ENCODE measurements at regions not wholly inside any gene's neighbourhood (a gene's known extent, or its start where the extent isn't known, plus 50 kb on each side); places are given as distances from the start of the nearest gene placed in this dataset.

GRCh38 chr10:130659528-130659927 lies 523.3 kb downstream of the GLRX3 start:
- Histone ChIP-seq H3K18ac (ENCODE audit: low read depth, low read length) (no peak overlapping the region), H4K20me1 (ENCODE audit: insufficient read depth, low read length) (no peaks in the 10 kb centered on the region), H3K27ac (ENCODE audit: insufficient read depth, low read length) (no peak overlapping the region), H3K56ac (ENCODE audit: extremely low read depth, insufficient read depth, low read length) (no peak overlapping the region), H3K9ac (ENCODE audit: low read depth, low read length) (no peak overlapping the region), H2BK20ac (ENCODE audit: low read depth, low read length) (no peak overlapping the region), H2BK15ac (ENCODE audit: low read depth, low read length) (no peak overlapping the region), H2AFZ (replicated peaks; ENCODE audit: low read length, poor library complexity) (no peak overlapping the region), H3K9me1 (ENCODE audit: insufficient read depth, low read length) (no peaks in the 10 kb centered on the region), H4K8ac (ENCODE audit: low read depth in 2 of 2, low read length in 2 of 2) (no peak overlapping the region), H3K4me1 (ENCODE audit: control insufficient read depth, insufficient read depth, low read length) (no peaks in the 10 kb centered on the region), H2BK120ac (ENCODE audit: low read depth, low read length) (no peak overlapping the region), H3K79me1 (ENCODE audit: low read depth in 1 of 2, low read length in 2 of 2) (no peaks in the 10 kb centered on the region), H4K91ac (ENCODE audit: insufficient read depth, low read depth, low read length) (no peak overlapping the region), H3K14ac (replicated peaks; ENCODE audit: low read depth, low read length) (no peak overlapping the region), H3K27me3 (ENCODE audit: control insufficient read depth, insufficient read depth, low read length) (no peaks in the 10 kb centered on the region), H2BK5ac (ENCODE audit: low read depth, low read length, poor library complexity, severe bottlenecking) (no peak overlapping the region), H2AK9ac (replicated peaks; ENCODE audit: low read depth, low read length, poor library complexity) (no peak overlapping the region), H3K9me3 (ENCODE audit: control insufficient read depth, insufficient read depth, low read length) (peaks cover 57% of the 10 kb centered on the region), H3K36me3 (ENCODE audit: control insufficient read depth, insufficient read depth, low read length) (no peaks in the 10 kb centered on the region), H3K4me3 (ENCODE audit: insufficient read depth, low read depth, low read length) (no peak overlapping the region), H2AK5ac (ENCODE audit: low read depth, low read length) (no peak overlapping the region), H4K5ac (ENCODE audit: low read depth, low read length) (no peak overlapping the region), H3K4ac (ENCODE audit: low read depth, low read length) (no peak overlapping the region), H3K23ac (ENCODE audit: low read depth, low read length) (no peak overlapping the region), H3K4me2 (ENCODE audit: low read depth, low read length) (no peak overlapping the region)
- DNase-seq (no peak), ATAC-seq (ENCODE audit: low read depth) (no peak)
- WGBS, 2 experiments (ENCODE audit: extremely low coverage in 2 of 2, insufficient read length in 1 of 2), result 67% methylated on average over 1 of the region's 10 CpGs; no CpG with 5 or more reads in 1 of the 2 experiments
- CTCF ChIA-PET, result no interaction called here
- dilution Hi-C loops (cut with HindIII; ENCODE audit: low sequenced_read_pairs, unreplicated experiment), result no loop called here
- no TSS peak for BruUV-seq (replicated peaks)
- intact Hi-C loops (cut with micrococcal nuclease), result no loop called here
- in situ Hi-C loops (cut with MboI; ENCODE audit: low sequenced_read_pairs), result no loop called here
- POLR2A ChIA-PET (ENCODE audit: unreplicated experiment), result no interaction called here
- TF ChIP-seq USF2 (IDR thresholded peaks at IDR 0.05; ENCODE audit: low read depth, low read length), result no peak
- TF ChIP-seq RFX5 (IDR thresholded peaks at IDR 0.05; ENCODE audit: low read depth, low read length), result no peak
- TF ChIP-seq MAZ (IDR thresholded peaks at IDR 0.05; ENCODE audit: borderline replicate concordance, low read depth, low read length), result no peak
- no peak for TF ChIP-seq RAD21 (IDR thresholded peaks at IDR 0.05; ENCODE audit: low read length)
- no peak for TF ChIP-seq MXI1 (IDR thresholded peaks at IDR 0.05; ENCODE audit: borderline replicate concordance, low read depth, low read length)
- no peak for TF ChIP-seq CTCF (conservative IDR thresholded peaks at IDR 0.05; ENCODE audit: low read depth, low read length)
- no peak for TF ChIP-seq CEBPB (IDR thresholded peaks at IDR 0.05; ENCODE audit: low read depth, low read length)
- TF ChIP-seq CHD1 (IDR thresholded peaks at IDR 0.05; ENCODE audit: low read depth, low read length), result no peak
- no peak for TF ChIP-seq RCOR1 (IDR thresholded peaks at IDR 0.05; ENCODE audit: insufficient replicate concordance, low read length)
- no peak for TF ChIP-seq NFE2L2 (IDR thresholded peaks at IDR 0.05; ENCODE audit: low read depth, low read length)
- TF ChIP-seq SMC3 (IDR thresholded peaks at IDR 0.05; ENCODE audit: low read depth, low read length), result no peak
- no peak for TF ChIP-seq POLR2A (IDR thresholded peaks at IDR 0.05; ENCODE audit: low read depth, low read length)
- TF ChIP-seq MAFK (IDR thresholded peaks at IDR 0.05; ENCODE audit: low read depth, low read length), result no peak
- TF ChIP-seq BHLHE40 (IDR thresholded peaks at IDR 0.05; ENCODE audit: low read depth, low read length), result no peak
- TF ChIP-seq ELK1 (IDR thresholded peaks at IDR 0.05; ENCODE audit: borderline replicate concordance, low read depth, low read length), result no peak
